Upper lobe of left lung (tissue), 4 donors: ENCODE measurements at regions not wholly inside any gene's neighbourhood (a gene's known extent, or its start where the extent isn't known, plus 50 kb on each side); places are given as distances from the start of the nearest gene placed in this dataset.

Source experiments
- CTCF ChIP-seq, 6 experiments: fragments of 450-650 bp in 4 of 6; fragments of 200-600 bp in 2 of 6; sonication (generic) in 2 of 6; IDR thresholded peaks; one replicate each; pipeline ENCODE4 v1.5.1; 2016 to 2019; ENCODE audit warnings: antibody characterized with exemption in 6 of 6
- POLR2A ChIP-seq, 4 donors: fragments of 450-650 bp; IDR thresholded peaks; one replicate each; pipeline ENCODE4 v1.5.1; 2016 to 2017; ENCODE audit warnings: antibody characterized with exemption in 4 of 4, mild to moderate bottlenecking in 2 of 4
- POLR2AphosphoS5 ChIP-seq, 2 donors: sonication (generic); formaldehyde crosslinking; IDR thresholded peaks; one replicate each; pipeline ENCODE4 v1.5.1; 2017; ENCODE audit warnings: antibody characterized with exemption in 2 of 2

GRCh38 chr1:208476846-208477170 is 232.6 kb upstream of the PLXNA2 start:
- TF ChIP-seq CTCF (IDR thresholded peaks at IDR 0.05) (no peak), POLR2A (IDR thresholded peaks at IDR 0.05) (no peak), POLR2AphosphoS5 (IDR thresholded peaks at IDR 0.05) (no peak)
